DMS 273 (cell line): ENCODE measurements at regions not wholly inside any gene's neighbourhood (a gene's known extent, or its start where the extent isn't known, plus 50 kb on each side); places are given as distances from the start of the nearest gene placed in this dataset.

Source experiments
- DNase-seq: peaks from one replicate; lab custom pipeline; 2025; ENCODE audit not compliant: unreplicated experiment; lab: John Stamatoyannopoulos, UW

DNA sequence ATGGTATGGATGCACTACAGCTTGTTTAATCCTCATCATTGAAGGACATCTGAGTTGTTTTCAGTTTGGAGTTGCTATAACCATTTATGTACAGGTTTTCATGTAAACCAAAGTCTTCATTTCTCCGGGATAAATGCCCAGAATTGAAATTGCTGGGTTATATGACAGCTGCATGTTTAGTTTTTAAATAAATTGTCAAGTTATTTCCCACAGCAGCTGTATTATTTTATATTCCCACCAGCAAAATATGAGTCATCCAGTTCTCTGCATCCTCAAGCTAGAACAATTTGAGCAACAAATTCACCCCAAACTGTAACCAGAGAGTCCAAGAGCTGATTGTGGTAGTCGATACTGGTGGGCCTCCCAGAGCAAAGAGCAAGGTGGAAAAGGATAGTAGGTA lies 125.6 kb upstream of the PRNP start:
- no peak for DNase-seq

DNA sequence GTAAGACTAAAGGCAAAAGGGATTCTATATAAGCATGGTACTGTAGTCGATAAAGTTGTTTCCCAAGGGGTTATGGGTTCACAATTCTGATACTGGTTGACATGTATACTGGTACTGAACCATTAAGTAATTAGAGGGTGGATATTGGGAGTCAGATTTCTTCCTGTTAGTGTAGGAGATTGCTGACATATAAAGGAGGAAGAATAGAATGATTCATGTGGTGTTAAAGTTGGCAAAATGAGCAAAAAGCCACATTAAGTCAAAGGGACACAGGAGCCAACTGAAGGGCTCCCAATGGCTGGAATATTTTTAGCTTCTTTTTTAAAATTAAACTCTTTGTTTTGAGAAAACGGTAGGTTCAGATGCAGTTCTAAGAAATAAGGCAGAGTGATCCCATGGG lies 126.3 kb upstream of the PRNP start:
- no peak for DNase-seq

DNA sequence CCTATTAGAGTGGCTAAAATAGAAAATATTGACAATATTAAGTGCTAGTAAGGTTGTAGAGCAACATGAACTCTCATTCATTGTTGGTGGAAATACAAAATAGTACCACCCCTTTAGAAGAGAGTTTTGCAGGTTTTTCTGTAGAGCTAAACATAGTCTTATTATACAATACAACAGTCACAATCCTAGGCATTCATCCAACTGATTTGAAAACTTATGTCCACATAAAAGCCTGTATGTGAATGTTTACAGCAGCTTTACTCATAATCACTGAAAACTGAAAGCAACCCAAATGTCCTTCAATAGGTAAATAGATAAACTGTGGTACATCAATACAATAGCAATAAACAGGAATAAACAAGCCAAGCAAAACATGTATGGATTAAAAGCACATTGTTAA lies 127.2 kb upstream of the PRNP start:
- DNase-seq: no peak

DNA sequence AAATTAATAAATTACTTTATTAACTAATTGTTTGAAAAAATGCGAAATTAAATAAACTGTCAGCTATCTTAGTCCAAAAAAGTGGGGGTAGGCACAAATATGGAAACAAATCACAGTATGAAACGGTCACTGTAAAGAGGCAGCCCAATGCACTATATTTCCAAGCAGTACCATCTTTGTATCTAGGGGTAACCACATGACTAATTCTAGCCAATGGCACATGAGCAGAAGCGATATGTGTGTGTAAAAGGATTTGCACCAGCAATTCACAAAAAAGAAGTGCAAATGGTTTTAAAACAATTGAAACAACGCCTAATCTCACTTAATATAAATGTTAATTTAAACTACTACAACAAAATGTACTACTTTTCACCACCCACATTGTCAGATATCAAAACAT lies 129.5 kb upstream of the PRNP start:
- DNase-seq: no peak

DNA sequence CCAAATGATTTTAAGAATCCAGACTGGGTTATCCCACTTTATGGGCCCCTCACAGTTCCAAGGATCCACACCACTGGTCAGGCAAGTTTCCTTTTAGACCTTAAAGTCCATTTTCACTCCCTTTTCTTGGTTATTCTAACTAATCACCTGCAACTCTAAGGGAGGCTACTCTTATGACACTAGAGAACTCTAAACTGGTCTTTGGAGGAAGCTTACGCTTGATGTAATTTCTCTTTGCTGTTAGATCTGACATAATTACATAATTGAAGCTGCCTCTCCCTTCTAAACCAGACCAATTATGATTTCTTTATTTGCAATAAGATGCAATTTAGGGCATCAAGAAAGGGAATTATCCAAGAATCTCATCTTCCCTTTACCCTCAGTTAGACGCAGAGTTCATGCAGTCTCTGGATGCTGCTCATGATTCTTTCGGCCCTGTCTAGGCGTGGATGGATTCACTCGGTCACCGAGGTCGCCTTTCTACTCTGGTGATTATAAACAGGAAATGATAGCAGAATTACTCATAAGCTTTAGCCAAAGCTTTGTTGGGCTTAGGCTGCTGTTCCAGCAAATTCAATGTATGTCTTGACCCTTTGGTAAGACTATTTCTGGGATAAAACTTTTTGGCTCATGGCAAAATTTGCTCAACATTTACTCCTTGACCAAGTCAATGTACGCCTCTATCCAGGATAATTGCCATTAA lies 130.9 kb upstream of the PRNP start:
- DNase-seq: no peak

DNA sequence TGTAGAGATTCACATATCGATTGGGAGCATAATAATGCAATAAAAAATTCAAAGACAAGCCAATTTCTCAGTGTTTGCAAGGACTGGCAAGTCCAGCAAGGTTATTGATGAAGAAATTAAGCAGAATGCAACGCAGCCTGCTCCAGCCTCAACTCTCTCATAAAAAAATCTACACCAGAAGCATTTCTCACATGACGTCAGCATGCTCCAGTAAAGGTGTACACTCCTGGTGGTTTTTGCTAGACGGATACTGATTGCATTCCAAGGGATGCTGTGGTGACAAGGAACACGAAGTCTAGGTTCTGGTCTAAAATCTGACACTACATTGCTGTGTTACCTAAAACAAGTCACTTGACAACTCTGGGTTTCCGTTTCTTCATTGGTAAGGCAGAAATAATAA lies 131.9 kb upstream of the PRNP start:
- DNase-seq: no peak

DNA sequence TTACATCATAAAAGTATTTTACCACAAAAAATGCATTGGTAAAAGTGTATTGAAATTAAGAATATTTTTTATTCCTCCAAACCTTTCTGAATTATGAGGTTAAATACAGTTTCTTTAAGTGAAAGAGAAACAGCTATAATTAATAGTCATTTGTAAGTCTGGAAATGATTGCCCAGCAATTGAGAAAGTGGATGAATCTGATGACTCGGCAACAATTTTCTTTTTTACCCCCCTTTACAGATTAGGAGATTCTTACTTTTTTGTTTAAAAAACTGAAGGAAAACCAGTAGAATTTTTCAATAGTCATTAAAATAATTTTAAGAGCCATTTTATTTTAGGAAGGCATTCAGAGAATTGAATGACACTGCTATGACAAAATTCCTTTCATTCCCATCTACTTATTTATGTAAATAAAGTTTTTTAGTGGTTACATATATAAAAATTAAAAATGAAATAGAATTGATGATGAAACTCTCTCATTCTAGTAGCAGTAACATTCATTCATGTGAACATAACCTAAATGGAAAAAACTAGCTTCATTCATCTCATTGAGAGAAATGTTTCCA lies 134.1 kb upstream of the PRNP start:
- no peak for DNase-seq

DNA sequence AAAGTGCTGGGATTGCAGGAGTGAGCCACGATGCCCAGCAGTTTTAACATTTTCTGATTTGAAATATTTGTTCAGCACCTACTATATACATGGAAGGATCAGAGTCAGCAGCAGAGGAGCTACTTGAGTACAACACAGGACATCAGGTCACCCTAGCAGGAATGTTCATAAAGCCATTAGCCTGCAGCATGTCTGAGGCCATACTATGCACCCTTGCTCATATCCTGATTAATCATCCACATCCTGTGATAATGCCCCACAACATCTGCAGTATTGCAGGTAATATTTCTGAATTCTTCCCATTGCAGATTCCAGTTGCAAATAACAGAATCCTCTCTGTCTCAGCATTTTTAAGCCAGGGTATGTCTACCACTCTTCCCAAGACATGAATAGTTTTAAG lies 135.5 kb upstream of the PRNP start:
- DNase-seq: no peak

DNA sequence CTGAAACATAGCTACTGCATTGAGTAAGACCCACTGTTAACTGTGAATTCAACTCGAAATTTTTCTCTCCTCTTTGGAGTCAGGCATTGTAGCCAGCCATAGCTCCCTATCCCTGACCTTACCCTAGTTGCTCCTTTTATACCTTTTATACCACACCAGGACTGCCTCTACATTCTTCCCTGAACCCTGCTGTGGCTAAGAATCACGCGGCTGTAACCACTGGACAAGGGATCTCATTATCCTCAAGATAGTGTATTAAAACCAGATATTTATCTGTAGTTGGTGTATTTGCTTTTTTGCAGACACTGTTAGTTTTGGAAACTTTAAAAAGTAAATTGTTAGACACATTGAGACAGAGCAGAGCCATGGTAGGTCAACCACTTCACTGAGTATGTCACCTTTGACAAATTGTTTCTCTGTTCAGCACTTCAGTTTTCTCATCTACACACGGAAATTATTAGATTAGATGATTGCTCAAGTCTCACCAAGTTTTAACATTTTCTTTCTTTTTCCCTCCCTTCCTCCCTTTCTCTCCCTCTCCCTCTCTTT lies 136.5 kb upstream of the PRNP start:
- DNase-seq: no peak

DNA sequence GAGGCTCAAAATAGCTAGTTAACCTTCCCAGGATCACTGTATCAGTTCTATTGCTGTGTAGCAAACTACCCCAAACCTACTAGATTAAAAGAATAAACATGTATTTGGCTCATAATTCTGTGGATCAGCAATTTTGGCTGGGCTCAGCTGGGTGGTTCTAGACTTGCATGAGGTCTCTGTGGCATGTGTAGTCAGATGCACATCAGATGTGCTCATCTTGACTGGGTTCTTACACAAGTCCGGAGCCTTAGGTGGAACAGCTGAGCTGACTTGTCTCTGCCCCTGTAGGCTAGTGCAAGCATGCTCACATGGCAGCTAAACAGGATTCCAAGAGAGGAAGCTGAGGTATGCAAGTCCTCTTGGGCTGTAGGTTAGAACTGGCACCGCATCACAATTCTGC lies 137.7 kb upstream of the PRNP start:
- no peak for DNase-seq

DNA sequence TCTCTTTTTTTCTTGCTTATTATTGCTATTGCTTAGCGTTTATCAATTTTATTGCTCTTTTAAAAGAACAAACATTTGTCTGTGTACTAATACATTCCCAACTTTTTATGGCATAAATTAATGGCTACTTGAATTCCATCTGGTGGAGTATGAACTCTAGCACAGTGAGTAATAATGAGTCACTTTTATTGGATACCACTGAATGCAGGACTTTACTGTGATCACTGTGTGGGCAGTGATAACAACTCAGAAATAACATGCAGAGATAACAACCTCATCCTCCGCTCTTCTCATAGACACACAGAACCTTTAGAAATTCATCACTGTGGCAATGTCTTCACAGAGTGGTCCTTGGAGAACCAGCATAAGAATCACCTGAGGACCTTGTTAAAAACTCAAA lies 139.5 kb upstream of the PRNP start:
- no peak for DNase-seq

DNA sequence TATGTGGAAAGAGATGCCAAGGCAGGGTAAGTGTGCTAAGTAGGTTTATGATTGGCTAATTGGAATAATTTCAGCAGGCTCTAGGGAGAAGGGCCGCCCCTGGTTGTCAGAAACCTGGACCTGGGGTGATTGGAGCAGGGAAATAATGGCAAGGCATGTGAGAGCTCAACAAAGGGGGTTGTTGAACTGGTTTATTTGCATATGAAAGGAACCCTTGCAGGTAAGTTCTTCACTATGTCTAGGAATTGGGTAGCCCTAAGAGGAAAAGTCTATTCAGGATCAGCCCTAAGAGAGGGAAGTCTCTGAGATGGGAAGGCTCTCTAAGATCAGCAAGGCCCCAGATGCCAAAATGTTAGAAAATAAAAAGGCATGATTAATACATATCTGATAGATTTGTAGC lies 139.9 kb upstream of the PRNP start:
- no peak for DNase-seq

DNA sequence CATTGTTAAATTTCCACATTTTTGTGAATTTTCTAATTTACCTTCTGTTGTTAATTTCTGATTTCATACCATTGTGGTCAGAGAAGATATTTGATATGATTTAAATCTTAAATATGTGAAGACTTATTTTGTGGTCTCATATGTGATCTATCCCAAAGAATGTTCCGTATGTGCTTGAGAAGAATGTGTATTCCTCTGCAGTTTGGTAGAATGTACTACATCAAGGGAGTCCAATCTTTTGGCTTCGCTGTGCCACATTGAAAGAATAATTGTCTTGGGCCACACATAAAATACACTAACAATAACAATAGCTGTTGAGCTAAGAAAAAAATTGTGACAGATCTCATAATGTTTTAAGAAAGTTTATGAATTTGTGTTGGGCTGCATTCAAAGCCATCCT lies 140.7 kb upstream of the PRNP start:
- no peak for DNase-seq

DNA sequence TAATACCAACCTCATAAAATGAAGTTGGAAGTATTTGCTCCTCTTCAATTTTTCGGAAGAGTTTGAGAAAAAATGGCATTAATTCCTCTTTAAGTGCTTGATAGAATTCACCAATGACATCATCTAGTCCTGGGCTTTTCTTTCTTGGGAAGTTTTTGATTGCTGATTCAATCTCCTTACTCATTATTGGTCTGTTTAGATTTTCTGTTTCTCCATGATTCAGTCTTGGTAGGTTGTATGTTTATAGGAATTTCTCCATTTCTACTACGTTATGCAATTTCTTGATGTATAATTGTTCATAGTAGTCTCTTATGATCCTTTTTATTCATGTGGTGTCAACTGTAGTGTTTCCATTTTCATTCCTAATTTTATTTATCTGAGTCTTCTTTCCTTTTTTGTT lies 141.5 kb upstream of the PRNP start:
- no peak for DNase-seq

DNA sequence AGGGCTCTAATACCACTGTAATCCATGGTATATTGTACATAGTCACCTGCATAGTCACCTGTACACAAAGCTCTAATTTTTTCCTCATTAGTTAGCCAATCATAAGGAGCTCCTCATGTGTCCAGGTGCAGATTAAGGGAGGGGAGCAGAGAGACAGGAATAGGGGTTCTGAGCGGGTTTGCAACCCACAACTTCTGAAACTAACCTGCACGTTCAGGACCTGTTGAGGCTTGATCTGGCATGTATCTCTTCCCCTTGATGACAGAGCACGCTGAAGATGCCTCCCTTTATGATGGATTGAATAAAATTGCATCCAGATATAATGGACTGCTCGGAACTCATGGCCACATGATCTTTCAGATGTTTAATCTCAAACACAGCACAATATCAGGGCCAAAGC lies 144.0 kb upstream of the PRNP start:
- DNase-seq: no peak

DNA sequence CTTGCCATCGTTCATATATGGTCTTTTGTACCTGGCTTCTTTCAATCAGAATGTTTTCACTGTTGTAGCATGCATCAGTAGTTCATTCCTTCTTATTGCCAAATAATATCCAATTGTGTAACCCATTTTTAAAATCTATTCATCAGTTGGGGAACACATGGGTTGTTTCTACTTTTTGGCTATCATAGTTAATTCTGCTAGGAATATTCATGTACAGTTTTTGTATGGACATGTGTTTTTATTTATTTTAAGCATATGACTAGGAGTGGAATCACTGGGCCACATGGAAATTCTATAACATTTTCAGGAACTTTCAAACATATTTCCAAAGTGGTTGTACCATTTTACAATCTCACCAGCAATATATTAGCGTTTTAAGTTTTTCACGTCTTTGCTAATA lies 151.9 kb upstream of the PRNP start:
- DNase-seq: no peak

DNA sequence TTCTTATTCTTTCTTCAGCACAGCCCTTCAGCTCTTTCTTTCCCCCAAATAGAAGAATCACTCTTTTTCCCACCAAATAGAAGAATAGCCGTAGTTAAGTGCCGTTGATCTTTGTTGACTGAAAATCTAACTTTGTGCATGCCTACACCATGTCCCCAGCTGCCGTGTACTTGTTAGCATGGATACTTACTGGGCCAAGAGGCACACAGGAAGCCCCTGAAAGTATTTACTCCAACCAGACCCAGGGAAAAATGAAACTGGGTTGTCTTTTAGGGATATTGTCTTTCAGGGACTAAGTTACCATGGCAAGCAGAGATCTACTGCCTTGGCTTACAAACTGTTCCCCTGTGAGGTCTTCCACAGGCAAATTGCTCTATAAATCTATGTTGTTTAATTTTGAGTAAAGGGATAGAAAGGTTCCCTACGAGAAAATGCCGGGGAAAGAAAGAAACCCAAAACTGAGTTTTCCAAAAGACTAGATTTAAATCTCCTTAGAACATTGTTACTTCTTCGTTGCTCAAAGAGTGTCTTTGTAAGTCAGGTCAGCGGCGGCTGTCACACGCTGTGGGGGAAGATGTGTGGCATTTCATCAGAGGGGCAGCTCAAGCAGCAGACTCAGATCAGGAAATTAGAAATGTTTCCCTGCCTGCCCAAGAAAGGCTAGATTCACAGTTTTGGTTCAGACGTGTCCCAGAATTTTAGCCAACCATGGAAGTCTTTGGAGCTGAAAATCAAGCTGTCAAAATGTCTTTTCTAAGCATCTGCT lies 152.7 kb upstream of the PRNP start:
- DNase-seq: no peak

DNA sequence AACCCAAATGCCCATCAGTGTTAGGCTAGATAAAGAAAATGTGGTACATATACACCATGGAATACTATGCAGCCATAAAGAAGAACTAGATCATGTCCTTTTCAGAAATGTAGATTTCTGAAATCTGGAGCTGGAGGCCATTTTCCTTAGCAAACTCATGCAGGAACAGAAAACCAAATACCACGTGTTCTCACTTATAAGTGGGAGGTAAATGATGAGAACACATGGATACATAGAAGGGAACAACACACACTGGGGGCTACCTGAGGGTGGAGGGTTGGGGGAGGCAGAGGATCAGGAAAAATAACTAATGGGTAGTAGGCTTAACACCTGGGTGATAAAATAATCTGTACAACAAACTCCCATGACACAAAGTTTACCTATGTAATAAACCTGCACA lies 153.5 kb upstream of the PRNP start:
- DNase-seq: no peak

DNA sequence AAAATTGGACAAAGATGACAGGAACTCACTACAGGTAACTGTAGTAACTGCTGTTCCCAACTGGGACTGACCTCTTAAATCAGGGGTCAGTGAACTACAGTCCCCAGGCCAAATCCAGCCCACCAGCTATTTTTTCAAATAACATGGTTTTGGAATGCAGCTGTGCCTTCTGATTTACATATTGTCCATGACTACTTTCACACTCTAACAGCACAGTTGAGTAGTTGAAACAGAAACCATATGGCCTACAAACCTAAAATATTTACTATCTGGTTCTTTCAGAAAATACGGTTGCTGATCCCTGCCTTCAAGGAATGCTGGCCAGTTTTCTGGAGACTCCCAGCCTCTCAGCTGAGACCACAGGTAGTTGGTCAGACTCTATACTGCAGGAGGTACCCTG lies 161.5 kb upstream of the PRNP start:
- DNase-seq: no peak

DNA sequence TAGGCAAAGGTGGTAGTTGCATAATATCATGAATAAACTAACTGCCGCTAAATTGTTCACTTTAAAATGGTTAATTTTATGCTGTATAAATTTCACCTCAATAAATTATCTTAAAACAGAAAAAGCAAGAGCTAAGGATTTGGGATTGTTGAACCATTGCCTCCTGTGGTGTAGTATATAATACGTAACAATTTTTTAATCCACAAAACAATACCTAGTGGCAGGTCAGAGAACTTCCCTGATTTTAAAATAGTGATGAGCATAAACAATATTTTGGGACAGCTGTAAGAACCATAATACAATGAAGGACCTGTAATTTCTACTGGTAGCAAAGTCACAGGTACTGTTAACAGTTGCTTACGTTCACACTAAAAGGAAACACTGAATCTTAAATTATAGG lies 161.9 kb upstream of the PRNP start:
- DNase-seq: no peak

DNA sequence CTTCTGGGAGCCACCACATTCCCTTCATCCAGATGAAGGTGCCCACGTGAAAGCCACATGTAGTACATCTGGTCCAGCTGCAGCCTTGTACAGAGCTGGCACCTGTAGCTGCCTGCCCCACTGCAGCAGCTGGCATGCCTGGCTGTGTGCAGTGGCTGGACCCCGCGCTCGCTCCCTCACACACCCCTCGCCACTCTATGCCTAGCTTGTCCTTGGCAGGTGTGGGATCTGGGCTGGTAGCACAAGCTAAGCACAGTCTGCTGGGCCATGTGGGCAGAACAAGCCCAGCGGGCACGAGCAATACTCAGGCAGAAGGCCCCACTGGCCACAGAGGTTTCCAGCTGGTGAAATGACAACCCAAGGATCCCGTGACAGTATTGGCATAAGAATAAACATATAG lies 163.9 kb upstream of the PRNP start:
- DNase-seq: no peak
